ENCODE measurements at regions not wholly inside any gene's neighbourhood (a gene's known extent, or its start where the extent isn't known, plus 50 kb on each side); places are given as distances from the start of the nearest gene placed in this dataset.

DNA sequence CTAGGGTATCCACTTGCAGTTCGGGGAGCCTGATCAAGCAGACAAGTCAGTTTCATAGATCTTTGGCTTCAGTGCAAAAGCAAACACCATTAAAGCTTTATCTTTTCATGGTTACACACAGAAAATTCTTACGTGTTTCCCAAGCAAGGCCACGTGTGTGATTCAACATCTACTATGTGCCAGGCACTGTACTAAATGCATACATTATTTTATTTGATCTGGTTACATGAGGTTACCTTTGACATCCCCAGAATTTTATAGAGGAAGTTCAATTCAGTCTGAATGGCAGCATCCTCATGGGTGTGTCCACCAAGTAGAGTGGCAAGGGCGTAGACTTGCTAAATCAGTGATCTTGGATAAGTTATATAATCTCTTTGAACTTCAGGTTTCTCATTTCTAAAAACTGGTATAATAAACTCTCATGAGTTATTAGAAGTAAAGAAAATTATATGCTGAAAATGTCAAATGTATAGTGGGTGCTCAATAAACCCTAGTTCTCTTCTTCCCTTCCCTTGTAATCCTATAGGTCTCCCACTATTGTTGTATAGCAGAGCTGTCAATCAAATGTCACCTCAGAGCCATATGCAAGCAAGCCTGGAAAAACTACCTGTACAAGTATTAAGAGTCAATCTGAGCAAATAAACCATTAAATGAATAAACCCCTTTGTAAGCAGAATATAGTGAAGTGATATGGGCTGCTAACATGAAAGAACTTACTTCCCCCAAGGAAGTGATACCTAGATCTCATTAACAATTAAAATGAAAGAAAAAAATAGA lies 50.3 kb upstream of the TMX1 start:
- ChIA-PET POLR2A (no interaction called here), CTCF (ENCODE audit: low intra/inter-chr PET ratio) (no interaction called here)

More for the DNA sequence above, 50.3 kb upstream of the TMX1 start:
- Histone ChIP-seq H3K27me3 (ENCODE audit: control insufficient read depth in 2 of 2, insufficient read depth in 2 of 2, low read length in 2 of 2) (no peaks in the 10 kb centered on the region), H3K9me3 (replicated peaks; ENCODE audit: control insufficient read depth, insufficient read depth, low read depth, low read length) (no peaks in the 10 kb centered on the region), H3K36me3 (ENCODE audit: control insufficient read depth, insufficient read depth, low read length) (no peaks in the 10 kb centered on the region), H3K4me2 (ENCODE audit: insufficient read depth, low read length) (no peak overlapping the region), H4K20me1 (replicated peaks; ENCODE audit: control insufficient read depth, insufficient read depth, low read length) (no peaks in the 10 kb centered on the region), H3K4me1 (replicated peaks in 1 of 2; ENCODE audit: control insufficient read depth in 2 of 2, insufficient read depth in 2 of 2, low read length in 2 of 2) (no peaks in the 10 kb centered on the region), H2AFZ (ENCODE audit: low read depth, low read length) (no peak overlapping the region), H3K9me1 (ENCODE audit: control insufficient read depth, insufficient read depth, low read length) (no peaks in the 10 kb centered on the region), H3K79me2 (ENCODE audit: control insufficient read depth, insufficient read depth, low read length) (no peaks in the 10 kb centered on the region), H3K9ac (ENCODE audit: insufficient read depth in 1 of 2, low read depth in 2 of 2, low read length in 2 of 2) (no peak overlapping the region), H3K27ac (ENCODE audit: extremely low read depth, low read depth, low read length) (no peak overlapping the region), H3K4me3 (no peak overlapping the region)
- DNase-seq (ENCODE audit: extremely low read depth in 1 of 4, low spot score in 3 of 4) (no peak), ATAC-seq (no peak), FAIRE-seq (no peak)
- WGBS (ENCODE audit: insufficient coverage, low coverage, missing lambda C conversion rate): 3% methylated on average over 4 of the region's 4 CpGs
- BruUV-seq (replicated peaks): no TSS peak
- TF ChIP-seq HMG20B (CRISPR knock-in tag; IDR thresholded peaks at IDR 0.05): no peak
- TF ChIP-seq, protein P1, sequence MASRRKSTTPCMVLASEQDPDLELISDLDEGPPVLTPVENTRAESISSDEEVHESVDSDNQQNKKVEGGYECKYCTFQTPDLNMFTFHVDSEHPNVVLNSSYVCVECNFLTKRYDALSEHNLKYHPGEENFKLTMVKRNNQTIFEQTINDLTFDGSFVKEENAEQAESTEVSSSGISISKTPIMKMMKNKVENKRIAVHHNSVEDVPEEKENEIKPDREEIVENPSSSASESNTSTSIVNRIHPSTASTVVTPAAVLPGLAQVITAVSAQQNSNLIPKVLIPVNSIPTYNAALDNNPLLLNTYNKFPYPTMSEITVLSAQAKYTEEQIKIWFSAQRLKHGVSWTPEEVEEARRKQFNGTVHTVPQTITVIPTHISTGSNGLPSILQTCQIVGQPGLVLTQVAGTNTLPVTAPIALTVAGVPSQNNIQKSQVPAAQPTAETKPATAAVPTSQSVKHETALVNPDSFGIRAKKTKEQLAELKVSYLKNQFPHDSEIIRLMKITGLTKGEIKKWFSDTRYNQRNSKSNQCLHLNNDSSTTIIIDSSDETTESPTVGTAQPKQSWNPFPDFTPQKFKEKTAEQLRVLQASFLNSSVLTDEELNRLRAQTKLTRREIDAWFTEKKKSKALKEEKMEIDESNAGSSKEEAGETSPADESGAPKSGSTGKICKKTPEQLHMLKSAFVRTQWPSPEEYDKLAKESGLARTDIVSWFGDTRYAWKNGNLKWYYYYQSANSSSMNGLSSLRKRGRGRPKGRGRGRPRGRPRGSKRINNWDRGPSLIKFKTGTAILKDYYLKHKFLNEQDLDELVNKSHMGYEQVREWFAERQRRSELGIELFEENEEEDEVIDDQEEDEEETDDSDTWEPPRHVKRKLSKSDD (conservative IDR thresholded peaks at IDR 0.05; ENCODE audit: low read length): no peak
- TF ChIP-seq, protein P2, sequence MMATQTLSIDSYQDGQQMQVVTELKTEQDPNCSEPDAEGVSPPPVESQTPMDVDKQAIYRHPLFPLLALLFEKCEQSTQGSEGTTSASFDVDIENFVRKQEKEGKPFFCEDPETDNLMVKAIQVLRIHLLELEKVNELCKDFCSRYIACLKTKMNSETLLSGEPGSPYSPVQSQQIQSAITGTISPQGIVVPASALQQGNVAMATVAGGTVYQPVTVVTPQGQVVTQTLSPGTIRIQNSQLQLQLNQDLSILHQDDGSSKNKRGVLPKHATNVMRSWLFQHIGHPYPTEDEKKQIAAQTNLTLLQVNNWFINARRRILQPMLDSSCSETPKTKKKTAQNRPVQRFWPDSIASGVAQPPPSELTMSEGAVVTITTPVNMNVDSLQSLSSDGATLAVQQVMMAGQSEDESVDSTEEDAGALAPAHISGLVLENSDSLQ (IDR thresholded peaks at IDR 0.05): peak; percentile 46
- TF ChIP-seq ZBTB1 (CRISPR knock-in tag; IDR thresholded peaks at IDR 0.05; ENCODE audit: borderline replicate concordance, low read depth): no peak
- no peak for TF ChIP-seq ZKSCAN3 (CRISPR knock-in tag; IDR thresholded peaks at IDR 0.05)
- TF ChIP-seq CC2D1A (IDR thresholded peaks at IDR 0.05): no peak
- in situ Hi-C loops (cut with MboI): no loop called here
- intact Hi-C loops (cut with micrococcal nuclease): no loop called here

All from K562 (cell line).